ENCODE measurements at regions not wholly inside any gene's neighbourhood (a gene's known extent, or its start where the extent isn't known, plus 50 kb on each side); places are given as distances from the start of the nearest gene placed in this dataset.

- TF ChIP-seq CTCF (IDR thresholded peaks at IDR 0.05 in 2 of 3, conservative IDR thresholded peaks at IDR 0.05 in 1 of 3; ENCODE audit: borderline replicate concordance in 1 of 3, insufficient read depth in 1 of 3, low read depth in 2 of 3, low read length in 2 of 3) (no peak), ZFX (IDR thresholded peaks at IDR 0.05) (no peak), CEBPB (IDR thresholded peaks at IDR 0.05; ENCODE audit: low read depth) (no peak)
Observed at GRCh38 chr5:174501461-174502069, 222.8 kb upstream of the MSX2 start.

All from HCT116 (cell line).